ENCODE measurements at regions not wholly inside any gene's neighbourhood (a gene's known extent, or its start where the extent isn't known, plus 50 kb on each side); places are given as distances from the start of the nearest gene placed in this dataset.

GRCh38 chr1:208318150-208318734 lies 74.1 kb upstream of the PLXNA2 start:
- no peak overlapping the region for H3K4me3 Mint-ChIP-seq
- TF ChIP-seq CTCF (IDR thresholded peaks at IDR 0.05), result no peak
- Histone ChIP-seq H3K9ac (ENCODE audit: insufficient read depth, low read length, poor library complexity, severe bottlenecking) (no peak overlapping the region), H3K4me3 (replicated peaks in 1 of 3; ENCODE audit: low read depth in 2 of 3, low read length in 3 of 3) (no peak overlapping the region), H3K36me3 (replicated peaks in 1 of 2; ENCODE audit: control insufficient read depth in 1 of 2, insufficient read depth in 2 of 2, low read length in 2 of 2) (no peaks in the 10 kb centered on the region), H2AFZ (ENCODE audit: insufficient read depth, low read depth, low read length, poor library complexity, severe bottlenecking) (no peak overlapping the region), H3K27me3 (ENCODE audit: control insufficient read depth in 2 of 2, insufficient read depth in 2 of 2, low read length in 2 of 2) (no peaks in the 10 kb centered on the region), H4K20me1 (ENCODE audit: insufficient read depth, low read length) (no peaks in the 10 kb centered on the region), H3K4me2 (replicated peaks; ENCODE audit: extremely low read depth, low read length, poor library complexity, severe bottlenecking) (no peak overlapping the region), H3K4me1 (ENCODE audit: control insufficient read depth in 1 of 2, insufficient read depth in 2 of 2, low read length in 2 of 2) (no peaks in the 10 kb centered on the region), H3K9me3 (replicated peaks in 1 of 2; ENCODE audit: control insufficient read depth in 1 of 2, insufficient read depth in 1 of 2, low read length in 2 of 2) (no peaks in the 10 kb centered on the region), H3K27ac (ENCODE audit: low read depth in 1 of 2, low read length in 2 of 2) (no peak overlapping the region), H3K79me2 (ENCODE audit: insufficient read depth, low read length) (no peaks in the 10 kb centered on the region)
- WGBS (ENCODE audit: insufficient coverage), result no CpG with 5 or more reads among the region's 2 CpGs
- H3K27me3 Mint-ChIP-seq (ENCODE audit: low read depth in 3 of 3), result peaks cover 0 to 1% (median 0%) of the 10 kb centered on the region in 3 donors
- intact Hi-C loops (cut with micrococcal nuclease), result no loop called here
- H3K36me3 Mint-ChIP-seq, result no peaks in the 10 kb centered on the region
- no peak overlapping the region for H3K27ac Mint-ChIP-seq
- H3K4me1 Mint-ChIP-seq, result no peaks in the 10 kb centered on the region
- DNase-seq, result no peak
- peaks cover 0 to 3% (median 0%) of the 10 kb centered on the region in 7 donors for H3K9me3 Mint-ChIP-seq

- Mint-ChIP-seq H3K4me1 (no peaks in the 10 kb centered on the region), H3K4me3 (no peak overlapping the region), H3K27ac (no peak overlapping the region), H3K27me3 (ENCODE audit: low read depth in 3 of 3) (no peaks in the 10 kb centered on the region), H3K9me3 (peaks cover 0 to 3% (median 0%) of the 10 kb centered on the region in 7 donors), H3K36me3 (no peaks in the 10 kb centered on the region)
- no peak for TF ChIP-seq CTCF (IDR thresholded peaks at IDR 0.05)
- Histone ChIP-seq H3K9ac (ENCODE audit: insufficient read depth, low read length, poor library complexity, severe bottlenecking) (no peak overlapping the region), H3K9me3 (replicated peaks in 1 of 2; ENCODE audit: control insufficient read depth in 1 of 2, insufficient read depth in 1 of 2, low read length in 2 of 2) (no peaks in the 10 kb centered on the region), H3K36me3 (replicated peaks in 1 of 2; ENCODE audit: control insufficient read depth in 1 of 2, insufficient read depth in 2 of 2, low read length in 2 of 2) (no peaks in the 10 kb centered on the region), H3K79me2 (ENCODE audit: insufficient read depth, low read length) (no peaks in the 10 kb centered on the region), H3K4me2 (replicated peaks; ENCODE audit: extremely low read depth, low read length, poor library complexity, severe bottlenecking) (no peak overlapping the region), H3K4me1 (ENCODE audit: control insufficient read depth in 1 of 2, insufficient read depth in 2 of 2, low read length in 2 of 2) (no peaks in the 10 kb centered on the region), H4K20me1 (ENCODE audit: insufficient read depth, low read length) (no peaks in the 10 kb centered on the region), H3K27me3 (ENCODE audit: control insufficient read depth in 2 of 2, insufficient read depth in 2 of 2, low read length in 2 of 2) (no peaks in the 10 kb centered on the region), H3K27ac (ENCODE audit: low read depth in 1 of 2, low read length in 2 of 2) (no peak overlapping the region), H3K4me3 (replicated peaks in 1 of 3; ENCODE audit: low read depth in 2 of 3, low read length in 3 of 3) (no peak overlapping the region), H2AFZ (ENCODE audit: insufficient read depth, low read depth, low read length, poor library complexity, severe bottlenecking) (no peak overlapping the region)
- DNase-seq, result no peak
- intact Hi-C loops (cut with micrococcal nuclease), result no loop called here
- WGBS (ENCODE audit: insufficient coverage), result 90% methylated on average over 7 of the region's 7 CpGs
These were observed 79.8 kb upstream of the PLXNA2 start for GRCh38 chr1:208324005-208324404.
